ENCODE measurements at regions not wholly inside any gene's neighbourhood (a gene's known extent, or its start where the extent isn't known, plus 50 kb on each side); places are given as distances from the start of the nearest gene placed in this dataset.

GRCh38 chr2:239897596-239898235, 127.4 kb downstream of the NDUFA10 start:
- no peak for TF ChIP-seq ZFX (IDR thresholded peaks at IDR 0.05; ENCODE audit: borderline replicate concordance)
- no peak for TF ChIP-seq CTCF (IDR thresholded peaks at IDR 0.05)

GRCh38 chr2:239896075-239896474, 129.1 kb downstream of the NDUFA10 start:
- H3K27ac ChIP-seq = no peak overlapping the region
- no peak for TF ChIP-seq CTCF (IDR thresholded peaks at IDR 0.05)
- TF ChIP-seq ZFX (IDR thresholded peaks at IDR 0.05; ENCODE audit: borderline replicate concordance) = no peak

More at GRCh38 chr2:239897596-239898235, 127.4 kb downstream of the NDUFA10 start:
- no peak overlapping the region for H3K27ac ChIP-seq

GRCh38 chr2:239895669-239896068, 129.5 kb downstream of the NDUFA10 start:
- H3K27ac ChIP-seq = no peak overlapping the region
- no peak for TF ChIP-seq CTCF (IDR thresholded peaks at IDR 0.05)
- no peak for TF ChIP-seq ZFX (IDR thresholded peaks at IDR 0.05; ENCODE audit: borderline replicate concordance)

GRCh38 chr2:239895116-239895515, 130.0 kb downstream of the NDUFA10 start:
- TF ChIP-seq CTCF (IDR thresholded peaks at IDR 0.05) = no peak
- H3K27ac ChIP-seq = no peak overlapping the region

GRCh38 chr2:239894276-239894675, 130.9 kb downstream of the NDUFA10 start:
- no peak overlapping the region for H3K27ac ChIP-seq
- TF ChIP-seq ZFX (IDR thresholded peaks at IDR 0.05; ENCODE audit: borderline replicate concordance) (no peak), CTCF (IDR thresholded peaks at IDR 0.05) (no peak)

- TF ChIP-seq CTCF (IDR thresholded peaks at IDR 0.05) (no peak), ZFX (IDR thresholded peaks at IDR 0.05; ENCODE audit: borderline replicate concordance) (no peak)
- H3K27ac ChIP-seq = no peak overlapping the region
Observed at GRCh38 chr2:239893236-239893515, 132.0 kb downstream of the NDUFA10 start.

- H3K27ac ChIP-seq = no peak overlapping the region
- no peak for TF ChIP-seq ZFX (IDR thresholded peaks at IDR 0.05; ENCODE audit: borderline replicate concordance)
- TF ChIP-seq CTCF (IDR thresholded peaks at IDR 0.05) = no peak
Observed at GRCh38 chr2:239892441-239893235, 132.5 kb downstream of the NDUFA10 start.

Measured in 22Rv1 (cell line).